ENCODE measurements at regions not wholly inside any gene's neighbourhood (a gene's known extent, or its start where the extent isn't known, plus 50 kb on each side); places are given as distances from the start of the nearest gene placed in this dataset.

DNA sequence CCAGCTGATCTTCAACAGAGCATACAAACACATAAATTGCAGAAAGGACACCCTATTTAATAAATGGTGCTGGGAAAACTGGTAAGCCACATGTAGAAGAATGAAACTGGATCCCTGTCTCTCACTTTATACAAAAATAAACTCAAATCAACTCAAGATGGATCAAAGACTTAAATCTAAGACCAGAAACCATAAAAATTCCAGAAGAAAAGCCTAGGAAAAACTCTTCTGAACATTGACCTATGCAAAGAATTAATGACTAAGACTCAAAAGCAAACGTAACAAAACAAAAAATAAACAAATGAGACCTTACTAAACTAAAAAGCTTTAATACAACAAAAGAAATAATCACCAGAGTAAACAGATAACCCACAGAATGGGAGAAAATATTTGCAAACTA is 74.5 kb upstream of the ABCC4 start:
- H3K27me3 ChIP-seq (ENCODE audit: control insufficient read depth in 4 of 4, insufficient read depth in 4 of 4, low read length in 3 of 4) = no peaks in the 10 kb centered on the region
- 0% methylated on average over 1 of the region's 1 CpG for WGBS
- no peak overlapping the region for H3K9ac ChIP-seq (ENCODE audit: low read depth in 1 of 2, low read length in 2 of 2)
- no peak for DNase-seq (ENCODE audit: low spot score)
- H3K4me3 ChIP-seq (ENCODE audit: low read depth in 1 of 3, low read length in 3 of 3) = no peak overlapping the region
- no peak overlapping the region for H3K27ac ChIP-seq (ENCODE audit: low read depth in 1 of 2, low read length in 2 of 2)
- TF ChIP-seq TAF1 (conservative IDR thresholded peaks at IDR 0.05) (no peak), RXRA (IDR thresholded peaks at IDR 0.05) (no peak)
- H3K4me1 ChIP-seq (ENCODE audit: control insufficient read depth in 4 of 4, insufficient read depth in 4 of 4, low read length in 3 of 4) = peaks cover 0 to 16% (median 9%) of the 10 kb centered on the region in 4 donors
- H3K9me3 ChIP-seq (ENCODE audit: control insufficient read depth in 4 of 4, low read length in 3 of 4) = no peaks in the 10 kb centered on the region
- H3K36me3 ChIP-seq (ENCODE audit: control insufficient read depth in 4 of 4, insufficient read depth in 3 of 4, low read depth in 1 of 4, low read length in 3 of 4) = no peaks in the 10 kb centered on the region

DNA sequence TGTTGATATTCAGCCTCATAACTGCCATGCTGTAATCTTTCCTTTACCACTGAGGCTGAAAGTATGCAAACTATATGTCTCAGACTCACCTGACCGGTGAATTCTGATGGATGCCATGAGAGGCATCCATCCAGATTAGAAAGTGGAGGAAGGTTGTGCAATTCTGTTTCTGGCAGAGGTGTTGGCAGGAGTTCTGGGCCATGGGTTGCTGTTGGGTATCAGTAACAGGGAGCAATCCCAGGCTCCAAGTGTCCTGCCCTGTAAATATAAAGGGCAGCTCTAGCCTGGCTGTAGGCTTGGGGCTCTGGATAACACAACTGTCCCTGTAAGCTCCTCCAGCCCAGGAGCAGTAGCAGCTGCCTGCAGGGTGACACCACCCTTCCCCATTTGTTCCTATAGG is 77.4 kb upstream of the ABCC4 start:
- WGBS = 27% methylated on average over 1 of the region's 1 CpG
- Histone ChIP-seq H3K4me3 (ENCODE audit: low read depth in 1 of 3, low read length in 3 of 3) (no peak overlapping the region), H3K27ac (ENCODE audit: low read depth in 1 of 2, low read length in 2 of 2) (no peak overlapping the region), H3K36me3 (ENCODE audit: control insufficient read depth in 4 of 4, insufficient read depth in 3 of 4, low read depth in 1 of 4, low read length in 3 of 4) (no peaks in the 10 kb centered on the region), H3K4me1 (ENCODE audit: control insufficient read depth in 4 of 4, insufficient read depth in 4 of 4, low read length in 3 of 4) (peaks cover 0 to 16% (median 9%) of the 10 kb centered on the region in 4 donors), H3K9me3 (ENCODE audit: control insufficient read depth in 4 of 4, low read length in 3 of 4) (no peaks in the 10 kb centered on the region), H3K9ac (ENCODE audit: low read depth in 1 of 2, low read length in 2 of 2) (no peak overlapping the region), H3K27me3 (ENCODE audit: control insufficient read depth in 4 of 4, insufficient read depth in 4 of 4, low read length in 3 of 4) (no peaks in the 10 kb centered on the region)
- DNase-seq (ENCODE audit: low spot score) = no peak
- TF ChIP-seq RAD21 (IDR thresholded peaks at IDR 0.05) = peak; percentile 39 to 58
- TF ChIP-seq HNF4G (IDR thresholded peaks at IDR 0.05) = no peak
- peak; percentile 74 to 83 for TF ChIP-seq HNF4A (conservative IDR thresholded peaks at IDR 0.05)
- no peak for TF ChIP-seq EGR1 (IDR thresholded peaks at IDR 0.05; ENCODE audit: low read depth in 2 of 2)
- peak; percentile 23 for TF ChIP-seq FOXA1 (IDR thresholded peaks at IDR 0.05)
- TF ChIP-seq, protein P1, sequence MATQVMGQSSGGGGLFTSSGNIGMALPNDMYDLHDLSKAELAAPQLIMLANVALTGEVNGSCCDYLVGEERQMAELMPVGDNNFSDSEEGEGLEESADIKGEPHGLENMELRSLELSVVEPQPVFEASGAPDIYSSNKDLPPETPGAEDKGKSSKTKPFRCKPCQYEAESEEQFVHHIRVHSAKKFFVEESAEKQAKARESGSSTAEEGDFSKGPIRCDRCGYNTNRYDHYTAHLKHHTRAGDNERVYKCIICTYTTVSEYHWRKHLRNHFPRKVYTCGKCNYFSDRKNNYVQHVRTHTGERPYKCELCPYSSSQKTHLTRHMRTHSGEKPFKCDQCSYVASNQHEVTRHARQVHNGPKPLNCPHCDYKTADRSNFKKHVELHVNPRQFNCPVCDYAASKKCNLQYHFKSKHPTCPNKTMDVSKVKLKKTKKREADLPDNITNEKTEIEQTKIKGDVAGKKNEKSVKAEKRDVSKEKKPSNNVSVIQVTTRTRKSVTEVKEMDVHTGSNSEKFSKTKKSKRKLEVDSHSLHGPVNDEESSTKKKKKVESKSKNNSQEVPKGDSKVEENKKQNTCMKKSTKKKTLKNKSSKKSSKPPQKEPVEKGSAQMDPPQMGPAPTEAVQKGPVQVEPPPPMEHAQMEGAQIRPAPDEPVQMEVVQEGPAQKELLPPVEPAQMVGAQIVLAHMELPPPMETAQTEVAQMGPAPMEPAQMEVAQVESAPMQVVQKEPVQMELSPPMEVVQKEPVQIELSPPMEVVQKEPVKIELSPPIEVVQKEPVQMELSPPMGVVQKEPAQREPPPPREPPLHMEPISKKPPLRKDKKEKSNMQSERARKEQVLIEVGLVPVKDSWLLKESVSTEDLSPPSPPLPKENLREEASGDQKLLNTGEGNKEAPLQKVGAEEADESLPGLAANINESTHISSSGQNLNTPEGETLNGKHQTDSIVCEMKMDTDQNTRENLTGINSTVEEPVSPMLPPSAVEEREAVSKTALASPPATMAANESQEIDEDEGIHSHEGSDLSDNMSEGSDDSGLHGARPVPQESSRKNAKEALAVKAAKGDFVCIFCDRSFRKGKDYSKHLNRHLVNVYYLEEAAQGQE (IDR thresholded peaks at IDR 0.05) = no peak
- TF ChIP-seq RXRA (IDR thresholded peaks at IDR 0.05) = peak; percentile 50 to 83
- TF ChIP-seq, protein P2, sequence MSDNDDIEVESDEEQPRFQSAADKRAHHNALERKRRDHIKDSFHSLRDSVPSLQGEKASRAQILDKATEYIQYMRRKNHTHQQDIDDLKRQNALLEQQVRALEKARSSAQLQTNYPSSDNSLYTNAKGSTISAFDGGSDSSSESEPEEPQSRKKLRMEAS (IDR thresholded peaks at IDR 0.05) = peak; percentile 32
- no peak for TF ChIP-seq TAF1 (conservative IDR thresholded peaks at IDR 0.05)
- peak; percentile 35 for TF ChIP-seq SP1 (IDR thresholded peaks at IDR 0.05)
- TF ChIP-seq YY1 (IDR thresholded peaks at IDR 0.05) = peak; percentile 96
- TF ChIP-seq, protein P3, sequence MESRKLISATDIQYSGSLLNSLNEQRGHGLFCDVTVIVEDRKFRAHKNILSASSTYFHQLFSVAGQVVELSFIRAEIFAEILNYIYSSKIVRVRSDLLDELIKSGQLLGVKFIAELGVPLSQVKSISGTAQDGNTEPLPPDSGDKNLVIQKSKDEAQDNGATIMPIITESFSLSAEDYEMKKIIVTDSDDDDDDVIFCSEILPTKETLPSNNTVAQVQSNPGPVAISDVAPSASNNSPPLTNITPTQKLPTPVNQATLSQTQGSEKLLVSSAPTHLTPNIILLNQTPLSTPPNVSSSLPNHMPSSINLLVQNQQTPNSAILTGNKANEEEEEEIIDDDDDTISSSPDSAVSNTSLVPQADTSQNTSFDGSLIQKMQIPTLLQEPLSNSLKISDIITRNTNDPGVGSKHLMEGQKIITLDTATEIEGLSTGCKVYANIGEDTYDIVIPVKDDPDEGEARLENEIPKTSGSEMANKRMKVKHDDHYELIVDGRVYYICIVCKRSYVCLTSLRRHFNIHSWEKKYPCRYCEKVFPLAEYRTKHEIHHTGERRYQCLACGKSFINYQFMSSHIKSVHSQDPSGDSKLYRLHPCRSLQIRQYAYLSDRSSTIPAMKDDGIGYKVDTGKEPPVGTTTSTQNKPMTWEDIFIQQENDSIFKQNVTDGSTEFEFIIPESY (IDR thresholded peaks at IDR 0.05) = peak; percentile 25
- TF ChIP-seq, protein P4, sequence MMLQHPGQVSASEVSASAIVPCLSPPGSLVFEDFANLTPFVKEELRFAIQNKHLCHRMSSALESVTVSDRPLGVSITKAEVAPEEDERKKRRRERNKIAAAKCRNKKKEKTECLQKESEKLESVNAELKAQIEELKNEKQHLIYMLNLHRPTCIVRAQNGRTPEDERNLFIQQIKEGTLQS (IDR thresholded peaks at IDR 0.05) = no peak

All from liver (tissue), 7 donors.